K562 (cell line): ENCODE measurements at regions not wholly inside any gene's neighbourhood (a gene's known extent, or its start where the extent isn't known, plus 50 kb on each side); places are given as distances from the start of the nearest gene placed in this dataset.

Experiments
- ATAC-seq: fragments of 200-7000 bp; cut with Tn5 transposase; 3 replicates; pipeline ENCODE4 v1.9.1; 2020; ENCODE audit warnings: moderate library complexity
- BruUV-seq: library from RNA; stranded (reverse); fragments of 400-500 nt; replicated peaks from 2 replicates; lab custom pipeline; 2021; lab: Mats Ljungman, UMichigan
- CTCF ChIA-PET: fragments of 300-600 bp; formaldehyde crosslinking; extraction: SDS; loops from one replicate; lab custom pipeline; 2021; ENCODE audit warnings: low intra/inter-chr PET ratio; lab: Yijun Ruan, JAX
- POLR2A ChIA-PET: fragments of 300-600, 350-650 bp; sonication (Branson Sonifier 250); formaldehyde crosslinking; extraction: SDS; loops from one replicate; lab custom pipeline; 2021; ENCODE audit warnings: antibody characterized with exemption, inconsistent platforms; lab: Yijun Ruan, JAX
- DNase-seq, 4 experiments: peaks; one replicate each; pipeline versions ENCODE4 v3.0.0 to v3.0.0-alpha.2; 2011 to 2018; ENCODE audit warnings: low spot score in 3 of 4, mixed read lengths in 3 of 4; ENCODE audit errors: extremely low read depth in 1 of 4
- FAIRE-seq: peaks from 2 replicates; lab custom pipeline; 2011; peaks lifted over from hg19 to GRCh38; lab: Jason Lieb, UNC
- H2AFZ ChIP-seq: 2 replicates; pipeline ENCODE4 v1.6.0; 2011; ENCODE audit warnings: low read depth, low read length, control low read depth, inconsistent platforms
- H3K27ac ChIP-seq: fragments of 200-600 bp; 3 replicates; pipeline ENCODE4 v1.8.0; 2011; ENCODE audit warnings: low read depth, mild to moderate bottlenecking, control low read depth, inconsistent platforms, low read length, moderate library complexity, mixed read lengths; ENCODE audit errors: extremely low read depth
- H3K27me3 ChIP-seq, 2 experiments: fragments of 300-600 bp in 1 of 2; 2 replicates in 1 of 2; 3 replicates in 1 of 2; pipeline versions ENCODE4 v1.6.0 to v1.8.0; 2011; ENCODE audit warnings: inconsistent platforms in 2 of 2, low read length in 2 of 2, mild to moderate bottlenecking in 1 of 2, mixed read lengths in 1 of 2, moderate library complexity in 1 of 2; ENCODE audit not compliant: control insufficient read depth in 2 of 2, insufficient read depth in 2 of 2
- H3K36me3 ChIP-seq: fragments of 300-600 bp; 3 replicates; pipeline ENCODE4 v1.8.0; 2011; ENCODE audit warnings: mild to moderate bottlenecking, low read length, inconsistent platforms; ENCODE audit not compliant: control insufficient read depth, insufficient read depth
- H3K4me1 ChIP-seq, 2 experiments: fragments of 200-600 bp in 1 of 2; replicated peaks in 1 of 2; 2 replicates in 1 of 2; 3 replicates in 1 of 2; pipeline versions ENCODE4 v1.5.1 to v1.8.0; 2011; ENCODE audit warnings: inconsistent platforms in 2 of 2, low read length in 2 of 2, mild to moderate bottlenecking in 1 of 2, mixed read lengths in 1 of 2, moderate library complexity in 1 of 2; ENCODE audit not compliant: control insufficient read depth in 2 of 2, insufficient read depth in 2 of 2
- H3K4me2 ChIP-seq: 2 replicates; pipeline ENCODE4 v1.6.1; 2011; ENCODE audit warnings: low read length, control low read depth, inconsistent platforms, mixed read lengths; ENCODE audit not compliant: insufficient read depth
- H3K4me3 ChIP-seq: fragments of 200-600 bp; sonication (generic), shearing (Covaris generic); 2 replicates; pipeline ENCODE4 v1.5.1; 2016; ENCODE audit warnings: control low read depth, inconsistent platforms
- H3K79me2 ChIP-seq: fragments of 200-600 bp; 3 replicates; pipeline ENCODE4 v1.8.0; 2011; ENCODE audit warnings: low read length, inconsistent platforms; ENCODE audit not compliant: control insufficient read depth, insufficient read depth
- H3K9ac ChIP-seq, 2 experiments: 2 replicates each; pipeline versions ENCODE4 v1.6.0 to v1.6.1; 2011; ENCODE audit warnings: low read depth in 2 of 2, low read length in 2 of 2, control low read depth in 1 of 2, inconsistent platforms in 1 of 2, mild to moderate bottlenecking in 1 of 2, mixed read lengths in 1 of 2; ENCODE audit not compliant: insufficient read depth in 1 of 2
- H3K9me1 ChIP-seq: one replicate; pipeline ENCODE4 v1.6.0; 2011; ENCODE audit warnings: inconsistent platforms, mild to moderate bottlenecking, low read length, moderate library complexity; ENCODE audit not compliant: control insufficient read depth, insufficient read depth
- H3K9me3 ChIP-seq: replicated peaks from 2 replicates; pipeline ENCODE4 v1.5.1; 2011; ENCODE audit warnings: low read depth, low read length, inconsistent platforms; ENCODE audit not compliant: control insufficient read depth, insufficient read depth
- H4K20me1 ChIP-seq: replicated peaks from 2 replicates; pipeline ENCODE4 v1.6.1; 2011; ENCODE audit warnings: low read length, inconsistent platforms, mixed read lengths; ENCODE audit not compliant: control insufficient read depth, insufficient read depth
- ATF1 ChIP-seq, 2 experiments: fragments of 450-650 bp in 1 of 2; IDR thresholded peaks; 2 replicates each; pipeline ENCODE4 v1.6.1; 2016; ENCODE audit warnings: missing compliant biosample characterization in 1 of 2, missing genetic modification characterization in 1 of 2
- GABPA ChIP-seq: fragments of 200-800 bp; sonication (Bioruptor generic); conservative IDR thresholded peaks from 2 replicates; pipeline ENCODE4 v1.6.1; 2016; ENCODE audit warnings: low read depth, missing genetic modification characterization, missing compliant biosample characterization
- RAD51 ChIP-seq: fragments of 450-650 bp; IDR thresholded peaks from 2 replicates; pipeline ENCODE4 v1.7.1; 2016; ENCODE audit warnings: low read depth, mild to moderate bottlenecking, borderline replicate concordance
- SNRNP70 ChIP-seq: fragments of 200-400 bp; formaldehyde crosslinking; optimal IDR thresholded peaks from 2 replicates; pipeline ENCODE3; 2017; ENCODE audit warnings: low read depth, low read length
- SREBF1 ChIP-seq: fragments of 150-350 bp; IDR thresholded peaks from 2 replicates; pipeline ENCODE4 v1.6.1; 2014; ENCODE audit warnings: antibody characterized with exemption, low read depth, low read length, borderline replicate concordance
- ZC3H8 ChIP-seq: fragments of 450-650 bp; IDR thresholded peaks from 2 replicates; pipeline ENCODE4 v1.6.1; 2017
- ZNF436 ChIP-seq: fragments of 250-450, 450-650 bp; sonication (Bioruptor Pico); formaldehyde crosslinking; IDR thresholded peaks from 2 replicates; pipeline ENCODE4 v1.7.0; 2020; ENCODE audit warnings: mild to moderate bottlenecking
- ZNF518B ChIP-seq: fragments of 250-450 bp; sonication (Bioruptor Pico); IDR thresholded peaks from 2 replicates; pipeline ENCODE4 v1.5.0; 2021; ENCODE audit warnings: mild to moderate bottlenecking, moderate library complexity
- ZNF766 ChIP-seq: fragments of 200-800 bp; sonication (Bioruptor generic); conservative IDR thresholded peaks from 2 replicates; pipeline ENCODE4 v1.6.1; 2016; ENCODE audit warnings: missing genetic modification characterization, missing compliant biosample characterization
- WGBS: fragments of 100-300 bp; shearing (Covaris generic); methylation state at CpG from one replicate; pipeline ENCODE4 v1.1.6; 2016; ENCODE audit warnings: low coverage, mixed read lengths; ENCODE audit not compliant: insufficient coverage; ENCODE audit errors: missing lambda C conversion rate; 5-methylcytosine and 5-hydroxymethylcytosine counted together
- in situ Hi-C: fragments of 300-500 bp; cut with MboI; formaldehyde crosslinking; loops from 4 replicates; pipeline ENCODE4 v1.15.0; 2018; ENCODE audit warnings: inconsistent platforms, mixed read lengths
- intact Hi-C: fragments of 100-400 bp; cut with micrococcal nuclease; formaldehyde crosslinking; loops from 2 replicates; pipeline ENCODE4 v1.14.2; 2022
- TF ChIP-seq, protein P1 (sequence below): sonication (generic); formaldehyde crosslinking; IDR thresholded peaks from 2 replicates; pipeline ENCODE4 v1.8.1; 2023; ENCODE audit warnings: mild to moderate bottlenecking, missing genetic modification reagents

GRCh38 chr2:66237803-66238379 is 197.0 kb upstream of the MEIS1 start:
- Histone ChIP-seq H2AFZ (no peak overlapping the region), H3K4me2 (no peak overlapping the region), H3K4me1 (no peaks in the 10 kb centered on the region), H3K79me2 (no peaks in the 10 kb centered on the region), H3K9me1 (no peaks in the 10 kb centered on the region), H3K27me3 (peaks cover 6 to 22% of the 10 kb centered on the region in 2 experiments; a peak in 3 of 5 replicates), H3K4me3 (no peak overlapping the region), H3K36me3 (no peaks in the 10 kb centered on the region), H3K9me3 (no peaks in the 10 kb centered on the region), H3K9ac (no peak overlapping the region), H4K20me1 (no peaks in the 10 kb centered on the region), H3K27ac (no peak overlapping the region)
- in situ Hi-C loops, result no loop called here
- ATAC-seq, result no peak
- 3% methylated on average over 5 of the region's 6 CpGs for WGBS
- TF ChIP-seq, protein P1, sequence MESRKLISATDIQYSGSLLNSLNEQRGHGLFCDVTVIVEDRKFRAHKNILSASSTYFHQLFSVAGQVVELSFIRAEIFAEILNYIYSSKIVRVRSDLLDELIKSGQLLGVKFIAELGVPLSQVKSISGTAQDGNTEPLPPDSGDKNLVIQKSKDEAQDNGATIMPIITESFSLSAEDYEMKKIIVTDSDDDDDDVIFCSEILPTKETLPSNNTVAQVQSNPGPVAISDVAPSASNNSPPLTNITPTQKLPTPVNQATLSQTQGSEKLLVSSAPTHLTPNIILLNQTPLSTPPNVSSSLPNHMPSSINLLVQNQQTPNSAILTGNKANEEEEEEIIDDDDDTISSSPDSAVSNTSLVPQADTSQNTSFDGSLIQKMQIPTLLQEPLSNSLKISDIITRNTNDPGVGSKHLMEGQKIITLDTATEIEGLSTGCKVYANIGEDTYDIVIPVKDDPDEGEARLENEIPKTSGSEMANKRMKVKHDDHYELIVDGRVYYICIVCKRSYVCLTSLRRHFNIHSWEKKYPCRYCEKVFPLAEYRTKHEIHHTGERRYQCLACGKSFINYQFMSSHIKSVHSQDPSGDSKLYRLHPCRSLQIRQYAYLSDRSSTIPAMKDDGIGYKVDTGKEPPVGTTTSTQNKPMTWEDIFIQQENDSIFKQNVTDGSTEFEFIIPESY, result no peak
- no peak for TF ChIP-seq RAD51
- no peak for TF ChIP-seq ZC3H8
- no peak for TF ChIP-seq SREBF1
- TF ChIP-seq GABPA (tag), result no peak
- TF ChIP-seq ZNF766 (CRISPR knock-in tag), result no peak
- no peak for TF ChIP-seq ZNF518B
- TF ChIP-seq SNRNP70, result no peak
- no peak for TF ChIP-seq ZNF436 (CRISPR knock-in tag)
- no peak for TF ChIP-seq ATF1 (CRISPR knock-in tag; IDR thresholded peaks at IDR 0.05)
- TF ChIP-seq ATF1 (tag; IDR thresholded peaks at IDR 0.05), result no peak
- CTCF ChIA-PET, result no interaction called here
- POLR2A ChIA-PET, result no interaction called here
- intact Hi-C loops, result no loop called here
- FAIRE-seq, result no peak
- no peak for DNase-seq
- no TSS peak for BruUV-seq
